Breast epithelium (tissue), 3 donors: ENCODE measurements at regions not wholly inside any gene's neighbourhood (a gene's known extent, or its start where the extent isn't known, plus 50 kb on each side); places are given as distances from the start of the nearest gene placed in this dataset.

ENCODE experiments used
- POLR2A ChIP-seq: fragments of 450-650 bp; IDR thresholded peaks from one replicate; pipeline ENCODE4 v1.6.1; 2016; ENCODE audit warnings: antibody characterized with exemption, mild to moderate bottlenecking, moderate library complexity
- POLR2AphosphoS5 ChIP-seq, 3 donors: sonication (generic); formaldehyde crosslinking; IDR thresholded peaks; one replicate each; pipeline ENCODE4 v1.6.1; 2017; ENCODE audit warnings: antibody characterized with exemption in 3 of 3
- TF ChIP-seq, protein P1 (sequence below), 3 donors: fragments of 450-650 bp; IDR thresholded peaks; one replicate each; pipeline ENCODE4 v1.5.1; 2016 to 2017; ENCODE audit warnings: antibody characterized with exemption in 3 of 3, mild to moderate bottlenecking in 3 of 3, moderate library complexity in 3 of 3

DNA sequence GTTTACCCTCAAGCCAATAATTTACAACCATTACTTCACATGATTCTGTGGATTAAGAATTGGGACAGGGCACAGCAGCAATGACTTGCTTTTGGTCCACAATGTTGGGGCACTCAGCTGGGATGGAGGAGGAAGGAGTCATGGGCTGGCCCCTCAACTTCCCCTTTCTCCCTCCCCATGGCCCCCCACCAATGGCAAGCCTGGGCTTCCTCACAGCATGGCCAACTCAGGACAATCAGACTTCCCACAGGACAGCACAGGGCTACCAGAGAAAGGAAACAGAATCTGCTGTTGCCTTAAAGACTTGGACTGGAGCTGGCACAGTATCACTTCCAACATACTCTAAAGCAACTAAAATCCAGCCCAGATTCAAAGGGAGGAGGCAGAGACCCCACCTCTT, 160.7 kb downstream of the PTPN20 start:
- TF ChIP-seq, protein P1, sequence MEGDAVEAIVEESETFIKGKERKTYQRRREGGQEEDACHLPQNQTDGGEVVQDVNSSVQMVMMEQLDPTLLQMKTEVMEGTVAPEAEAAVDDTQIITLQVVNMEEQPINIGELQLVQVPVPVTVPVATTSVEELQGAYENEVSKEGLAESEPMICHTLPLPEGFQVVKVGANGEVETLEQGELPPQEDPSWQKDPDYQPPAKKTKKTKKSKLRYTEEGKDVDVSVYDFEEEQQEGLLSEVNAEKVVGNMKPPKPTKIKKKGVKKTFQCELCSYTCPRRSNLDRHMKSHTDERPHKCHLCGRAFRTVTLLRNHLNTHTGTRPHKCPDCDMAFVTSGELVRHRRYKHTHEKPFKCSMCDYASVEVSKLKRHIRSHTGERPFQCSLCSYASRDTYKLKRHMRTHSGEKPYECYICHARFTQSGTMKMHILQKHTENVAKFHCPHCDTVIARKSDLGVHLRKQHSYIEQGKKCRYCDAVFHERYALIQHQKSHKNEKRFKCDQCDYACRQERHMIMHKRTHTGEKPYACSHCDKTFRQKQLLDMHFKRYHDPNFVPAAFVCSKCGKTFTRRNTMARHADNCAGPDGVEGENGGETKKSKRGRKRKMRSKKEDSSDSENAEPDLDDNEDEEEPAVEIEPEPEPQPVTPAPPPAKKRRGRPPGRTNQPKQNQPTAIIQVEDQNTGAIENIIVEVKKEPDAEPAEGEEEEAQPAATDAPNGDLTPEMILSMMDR (IDR thresholded peaks at IDR 0.05) = no peak
- no peak for TF ChIP-seq POLR2AphosphoS5 (IDR thresholded peaks at IDR 0.05)
- TF ChIP-seq POLR2A = no peak
